Smooth muscle cell (in vitro differentiated cells): ENCODE measurements at regions not wholly inside any gene's neighbourhood (a gene's known extent, or its start where the extent isn't known, plus 50 kb on each side); places are given as distances from the start of the nearest gene placed in this dataset.

Experiments used
- DNase-seq: peaks from one replicate; lab custom pipeline; 2025; ENCODE audit not compliant: unreplicated experiment; lab: John Stamatoyannopoulos, UW
- H2AFZ ChIP-seq: fragments of 200-600 bp; sonication (generic); 2 replicates; pipeline ENCODE4 v1.6.0; 2016; ENCODE audit warnings: antibody characterized with exemption, low read depth, mild to moderate bottlenecking
- H3F3A ChIP-seq: fragments of 200-600 bp; sonication (generic); 2 replicates; pipeline ENCODE4 v1.6.0; 2017; ENCODE audit warnings: antibody characterized with exemption, low read depth
- H3K27ac ChIP-seq: fragments of 200-600 bp; sonication (generic); 2 replicates; pipeline ENCODE4 v1.5.1; 2016; ENCODE audit warnings: low read depth, mild to moderate bottlenecking
- H3K27me3 ChIP-seq: fragments of 200-600 bp; sonication (generic); 2 replicates; pipeline ENCODE4 v1.6.1; 2016; ENCODE audit warnings: low read depth, mild to moderate bottlenecking
- H3K36me3 ChIP-seq: fragments of 200-600 bp; sonication (generic); 2 replicates; pipeline ENCODE4 v1.5.1; 2016; ENCODE audit warnings: low read depth
- H3K4me1 ChIP-seq: fragments of 200-600 bp; sonication (generic); 2 replicates; pipeline ENCODE4 v1.5.1; 2016; ENCODE audit warnings: low read depth
- H3K4me2 ChIP-seq: fragments of 200-600 bp; sonication (generic); 2 replicates; pipeline ENCODE4 v1.6.0; 2016; ENCODE audit warnings: mild to moderate bottlenecking
- H3K4me3 ChIP-seq: fragments of 200-600 bp; sonication (generic); 2 replicates; pipeline ENCODE4 v1.5.1; 2016; ENCODE audit warnings: mild to moderate bottlenecking
- H3K79me2 ChIP-seq: fragments of 200-600 bp; sonication (generic); 2 replicates; pipeline ENCODE4 v1.6.0; 2016; ENCODE audit warnings: low read depth, mild to moderate bottlenecking
- H3K9ac ChIP-seq: fragments of 200-600 bp; sonication (generic); 2 replicates; pipeline ENCODE4 v1.6.0; 2016; ENCODE audit warnings: low read depth
- H3K9me3 ChIP-seq: fragments of 200-600 bp; sonication (generic); replicated peaks from 2 replicates; pipeline ENCODE4 v1.5.1; 2016; ENCODE audit warnings: low read depth
- H4K20me1 ChIP-seq: fragments of 200-600 bp; sonication (generic); 2 replicates; pipeline ENCODE4 v1.6.0; 2016; ENCODE audit warnings: low read depth
- CTCF ChIP-seq: fragments of 200-600 bp; sonication (generic); IDR thresholded peaks from 2 replicates; pipeline ENCODE4 v1.5.1; 2017; ENCODE audit warnings: borderline replicate concordance, mild to moderate bottlenecking, antibody characterized with exemption; ENCODE audit not compliant: insufficient read depth, poor library complexity, severe bottlenecking
- WGBS: methylation state at CpG from one replicate; pipeline ENCODE4 v1.1.7; 2016; ENCODE audit warnings: low lambda C conversion rate; 5-methylcytosine and 5-hydroxymethylcytosine counted together

GRCh38 chr14:62369919-62370560 lies 607.8 kb downstream of the SNAPC1 start:
- no peaks in the 10 kb centered on the region for H3K4me1 ChIP-seq
- H3K79me2 ChIP-seq = no peaks in the 10 kb centered on the region
- no peaks in the 10 kb centered on the region for H3K27me3 ChIP-seq
- no peak overlapping the region for H2AFZ ChIP-seq
- H3K4me2 ChIP-seq = no peak overlapping the region
- DNase-seq = no peak
- no peak for TF ChIP-seq CTCF
- H4K20me1 ChIP-seq = no peaks in the 10 kb centered on the region
- H3K9ac ChIP-seq = no peak overlapping the region
- no peak overlapping the region for H3K4me3 ChIP-seq
- no peaks in the 10 kb centered on the region for H3K9me3 ChIP-seq
- H3K27ac ChIP-seq = no peak overlapping the region
- H3F3A ChIP-seq = no peaks in the 10 kb centered on the region
- no peaks in the 10 kb centered on the region for H3K36me3 ChIP-seq

GRCh38 chr14:62373944-62374343 lies 611.7 kb downstream of the SNAPC1 start:
- Histone ChIP-seq H3K27me3 (no peaks in the 10 kb centered on the region), H3K36me3 (no peaks in the 10 kb centered on the region), H3F3A (no peaks in the 10 kb centered on the region), H3K79me2 (no peaks in the 10 kb centered on the region), H3K27ac (no peak overlapping the region), H3K9me3 (no peaks in the 10 kb centered on the region), H2AFZ (no peak overlapping the region), H4K20me1 (no peaks in the 10 kb centered on the region), H3K4me1 (no peaks in the 10 kb centered on the region), H3K9ac (no peak overlapping the region), H3K4me2 (no peak overlapping the region), H3K4me3 (no peak overlapping the region)
- no peak for DNase-seq
- no peak for TF ChIP-seq CTCF

- Histone ChIP-seq H3K9me3 (no peaks in the 10 kb centered on the region), H2AFZ (no peak overlapping the region), H3K4me1 (no peaks in the 10 kb centered on the region), H3K9ac (no peak overlapping the region), H4K20me1 (no peaks in the 10 kb centered on the region), H3K27me3 (no peaks in the 10 kb centered on the region), H3K4me3 (no peak overlapping the region), H3F3A (no peaks in the 10 kb centered on the region), H3K79me2 (no peaks in the 10 kb centered on the region), H3K27ac (no peak overlapping the region), H3K4me2 (no peak overlapping the region), H3K36me3 (no peaks in the 10 kb centered on the region)
- WGBS = 91% methylated on average over 2 of the region's 2 CpGs
- no peak for TF ChIP-seq CTCF
- DNase-seq = no peak
Observed at GRCh38 chr14:62378057-62378456, 615.8 kb downstream of the SNAPC1 start.

- Histone ChIP-seq H3K27ac (no peak overlapping the region), H3K4me2 (no peak overlapping the region), H2AFZ (no peak overlapping the region), H3K36me3 (no peaks in the 10 kb centered on the region), H3K4me3 (no peak overlapping the region), H3F3A (no peaks in the 10 kb centered on the region), H3K9ac (no peak overlapping the region), H3K4me1 (no peaks in the 10 kb centered on the region), H4K20me1 (no peaks in the 10 kb centered on the region), H3K27me3 (no peaks in the 10 kb centered on the region), H3K9me3 (no peaks in the 10 kb centered on the region), H3K79me2 (no peaks in the 10 kb centered on the region)
- DNase-seq = no peak
- 87% methylated on average over 8 of the region's 8 CpGs for WGBS
- TF ChIP-seq CTCF = no peak
Observed at GRCh38 chr14:62381311-62382070, 619.3 kb downstream of the SNAPC1 start.
